ENCODE measurements at regions not wholly inside any gene's neighbourhood (a gene's known extent, or its start where the extent isn't known, plus 50 kb on each side); places are given as distances from the start of the nearest gene placed in this dataset.

DNA sequence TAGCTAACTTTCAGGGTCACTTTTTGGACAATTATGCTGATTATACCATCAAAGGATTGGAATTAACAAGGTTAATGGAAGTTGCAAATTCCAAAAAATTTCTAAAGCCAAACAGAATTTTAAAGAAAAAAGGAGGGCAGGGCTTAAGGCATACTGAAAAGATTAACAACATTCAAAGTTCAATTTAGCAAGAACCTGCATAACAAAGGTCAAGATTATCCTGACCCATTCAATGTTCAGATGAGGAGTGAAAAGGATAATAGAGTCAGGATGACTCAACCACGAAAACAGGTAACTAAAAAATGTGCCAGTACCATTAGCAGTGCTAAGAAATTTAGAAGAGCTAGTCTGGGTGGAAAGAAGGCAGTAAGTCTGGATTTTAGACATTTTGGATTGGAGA is 139.8 kb upstream of the HNMT start:
- no peak overlapping the region for H3K27ac ChIP-seq
- in situ Hi-C loops (cut with HindIII; ENCODE audit: low pct_ligation_motif_present, low sequenced_read_pairs) = no loop called here
- DNase-seq = no peak

DNA sequence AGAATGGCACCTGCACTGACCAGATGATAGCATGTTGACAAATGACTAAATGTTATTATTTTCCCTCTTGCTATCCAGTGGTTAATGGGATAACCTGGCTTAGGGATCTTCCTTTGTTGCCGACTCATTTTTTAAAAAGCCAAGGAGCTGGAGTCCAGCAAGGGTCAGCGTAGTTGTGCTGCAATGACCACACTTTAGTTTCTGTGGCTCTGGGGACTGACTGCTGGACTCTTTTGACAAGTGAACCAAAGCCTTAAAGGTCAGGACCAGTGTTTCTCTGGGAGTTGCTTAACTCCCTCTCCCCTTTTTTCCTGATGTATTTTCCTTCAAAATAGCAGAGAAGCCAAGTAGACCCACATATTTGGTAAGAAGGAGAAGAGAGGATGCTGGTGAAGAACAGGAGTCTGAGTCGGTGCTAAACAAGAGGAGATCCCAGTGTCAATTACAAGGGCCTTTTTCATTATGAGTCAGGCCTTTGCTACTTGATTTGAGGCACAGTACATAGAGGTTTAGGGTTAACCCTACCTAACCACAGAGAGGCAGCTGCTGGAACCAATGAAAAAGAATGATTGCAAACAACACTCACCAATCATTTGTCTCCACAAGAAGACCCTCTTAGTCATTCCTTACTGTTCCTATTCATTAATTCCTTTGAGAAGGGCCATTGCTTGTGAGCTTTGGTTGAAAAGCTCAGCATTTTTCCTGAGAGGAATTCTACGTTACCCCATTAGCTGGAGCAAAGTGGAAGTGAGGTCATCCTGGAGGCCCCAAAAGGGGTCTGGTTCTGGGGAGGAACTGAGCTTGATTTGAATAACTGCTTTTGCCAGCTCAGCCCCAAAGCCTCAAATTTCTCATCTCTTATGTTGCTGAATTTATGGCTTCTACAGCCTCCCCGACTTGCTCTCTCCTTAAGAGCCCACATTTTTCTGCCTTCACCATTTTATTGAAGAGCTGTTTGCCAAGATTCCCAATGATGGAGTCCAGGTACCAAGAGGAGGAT is 137.6 kb upstream of the HNMT start:
- Histone ChIP-seq H3K27ac (no peak overlapping the region), H3K4me3 (ENCODE audit: low read depth, low read length) (no peak overlapping the region), H3K36me3 (replicated peaks) (no peaks in the 10 kb centered on the region), H3K27me3 (replicated peaks) (no peaks in the 10 kb centered on the region)
- in situ Hi-C loops (cut with HindIII; ENCODE audit: low pct_ligation_motif_present, low sequenced_read_pairs) = loop anchor here (25.0 kb wide), 1 partner anchor 1414 kb away; no protein-coding TSS in a partner anchor
- TF ChIP-seq, protein P1, sequence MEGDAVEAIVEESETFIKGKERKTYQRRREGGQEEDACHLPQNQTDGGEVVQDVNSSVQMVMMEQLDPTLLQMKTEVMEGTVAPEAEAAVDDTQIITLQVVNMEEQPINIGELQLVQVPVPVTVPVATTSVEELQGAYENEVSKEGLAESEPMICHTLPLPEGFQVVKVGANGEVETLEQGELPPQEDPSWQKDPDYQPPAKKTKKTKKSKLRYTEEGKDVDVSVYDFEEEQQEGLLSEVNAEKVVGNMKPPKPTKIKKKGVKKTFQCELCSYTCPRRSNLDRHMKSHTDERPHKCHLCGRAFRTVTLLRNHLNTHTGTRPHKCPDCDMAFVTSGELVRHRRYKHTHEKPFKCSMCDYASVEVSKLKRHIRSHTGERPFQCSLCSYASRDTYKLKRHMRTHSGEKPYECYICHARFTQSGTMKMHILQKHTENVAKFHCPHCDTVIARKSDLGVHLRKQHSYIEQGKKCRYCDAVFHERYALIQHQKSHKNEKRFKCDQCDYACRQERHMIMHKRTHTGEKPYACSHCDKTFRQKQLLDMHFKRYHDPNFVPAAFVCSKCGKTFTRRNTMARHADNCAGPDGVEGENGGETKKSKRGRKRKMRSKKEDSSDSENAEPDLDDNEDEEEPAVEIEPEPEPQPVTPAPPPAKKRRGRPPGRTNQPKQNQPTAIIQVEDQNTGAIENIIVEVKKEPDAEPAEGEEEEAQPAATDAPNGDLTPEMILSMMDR (IDR thresholded peaks at IDR 0.05; ENCODE audit: low read depth, low read length, missing control alignments) = no peak
- no peak for DNase-seq

More for the DNA sequence above, 139.8 kb upstream of the HNMT start:
- Histone ChIP-seq H3K36me3 (replicated peaks) (no peaks in the 10 kb centered on the region), H3K27me3 (replicated peaks) (no peaks in the 10 kb centered on the region), H3K4me3 (ENCODE audit: low read depth, low read length) (no peak overlapping the region)
- TF ChIP-seq, protein P1 (IDR thresholded peaks at IDR 0.05; ENCODE audit: low read depth, low read length, missing control alignments) = no peak

DNA sequence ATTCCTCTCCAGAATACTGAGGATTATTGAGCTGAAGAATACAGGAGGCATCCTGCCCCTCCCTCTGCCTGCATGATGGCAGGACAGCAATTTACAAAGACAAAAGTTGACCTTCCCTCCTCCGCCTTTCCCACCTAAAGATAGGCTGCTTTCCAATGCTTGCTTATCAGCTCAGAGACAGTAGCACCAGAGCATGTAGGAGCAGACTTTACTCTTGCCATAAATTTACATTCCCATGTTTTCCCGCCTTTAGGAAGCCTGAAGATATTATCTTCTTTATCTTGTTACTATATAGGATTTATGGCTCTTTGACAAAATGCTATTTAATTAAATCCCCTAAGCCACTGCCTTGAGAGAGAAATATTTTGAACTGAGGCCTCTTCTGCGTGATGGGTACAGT is 135.6 kb upstream of the HNMT start:
- TF ChIP-seq, protein P1 (IDR thresholded peaks at IDR 0.05; ENCODE audit: low read depth, low read length, missing control alignments) = no peak

DNA sequence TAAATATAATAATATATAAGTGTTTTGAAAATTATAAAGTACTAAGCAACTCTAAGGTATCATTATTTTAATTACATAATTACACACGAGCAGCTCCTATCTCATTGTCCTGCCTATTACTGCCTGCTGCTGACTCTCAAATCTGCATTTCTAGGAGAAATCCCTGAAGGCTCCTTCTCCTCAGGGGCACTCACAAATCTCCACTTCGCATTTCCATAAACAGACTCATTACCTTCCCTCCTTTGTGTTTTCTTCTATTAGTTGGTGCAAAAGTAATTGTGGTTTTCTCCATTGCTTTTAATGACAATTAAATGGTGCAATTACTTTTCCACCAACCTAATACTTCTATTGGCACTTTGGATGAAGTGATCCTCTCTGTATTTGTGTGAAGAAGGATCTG is 135.0 kb upstream of the HNMT start:
- Histone ChIP-seq H3K27ac (no peak overlapping the region), H3K36me3 (replicated peaks) (no peaks in the 10 kb centered on the region), H3K4me3 (ENCODE audit: low read depth, low read length) (no peak overlapping the region), H3K27me3 (replicated peaks) (no peaks in the 10 kb centered on the region)
- TF ChIP-seq, protein P1 (IDR thresholded peaks at IDR 0.05; ENCODE audit: low read depth, low read length, missing control alignments) = no peak
- in situ Hi-C loops (cut with HindIII; ENCODE audit: low pct_ligation_motif_present, low sequenced_read_pairs) = loop anchor here (25.0 kb wide), 1 partner anchor 1417 kb away; no protein-coding TSS in a partner anchor
- DNase-seq = no peak

More for the DNA sequence above, 135.6 kb upstream of the HNMT start:
- H3K27me3 ChIP-seq (replicated peaks) = no peaks in the 10 kb centered on the region
- no peaks in the 10 kb centered on the region for H3K36me3 ChIP-seq (replicated peaks)
- no peak overlapping the region for H3K4me3 ChIP-seq (ENCODE audit: low read depth, low read length)
- no peak for DNase-seq
- in situ Hi-C loops (cut with HindIII; ENCODE audit: low pct_ligation_motif_present, low sequenced_read_pairs) = loop anchor here (25.0 kb wide), 1 partner anchor 1416 kb away; no protein-coding TSS in a partner anchor
- no peak overlapping the region for H3K27ac ChIP-seq

DNA sequence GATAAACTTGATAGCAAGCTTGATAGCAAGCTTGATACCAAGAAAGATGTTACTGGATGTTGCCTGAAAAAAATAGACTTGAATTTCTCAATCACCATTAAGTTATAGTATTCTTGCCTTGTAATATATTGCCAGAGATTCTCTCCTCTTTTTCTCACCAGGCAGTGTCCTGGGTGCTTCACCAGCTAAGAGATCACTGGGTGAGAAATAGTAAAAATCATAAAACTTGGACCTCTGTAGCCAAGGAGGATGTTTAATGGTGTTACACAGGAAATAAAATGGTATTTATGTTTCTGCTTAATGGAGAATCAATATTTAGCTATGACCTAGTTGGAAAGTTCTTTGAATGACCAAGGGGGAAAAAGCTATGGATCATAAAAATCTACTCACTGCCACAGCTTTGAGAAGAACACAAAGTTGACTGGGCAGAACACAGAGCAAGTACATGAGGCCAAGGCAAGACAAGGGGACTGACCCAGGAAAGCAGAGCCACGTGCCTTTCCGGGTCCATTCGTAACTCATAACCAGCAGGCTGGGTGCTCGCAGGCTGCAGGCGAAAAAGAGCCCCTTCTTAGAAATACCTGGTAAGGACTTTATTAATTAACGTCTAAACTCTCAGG is 129.4 kb upstream of the HNMT start:
- in situ Hi-C loops (cut with HindIII; ENCODE audit: low pct_ligation_motif_present, low sequenced_read_pairs) = loop anchor here (25.0 kb wide), 1 partner anchor 1423 kb away; no protein-coding TSS in a partner anchor
- no peak for DNase-seq
- H3K27me3 ChIP-seq (replicated peaks) = no peaks in the 10 kb centered on the region
- no peak overlapping the region for H3K4me3 ChIP-seq (ENCODE audit: low read depth, low read length)
- H3K27ac ChIP-seq = no peak overlapping the region
- TF ChIP-seq, protein P1 (IDR thresholded peaks at IDR 0.05; ENCODE audit: low read depth, low read length, missing control alignments) = no peak
- no peaks in the 10 kb centered on the region for H3K36me3 ChIP-seq (replicated peaks)
